ENCODE measurements at regions not wholly inside any gene's neighbourhood (a gene's known extent, or its start where the extent isn't known, plus 50 kb on each side); places are given as distances from the start of the nearest gene placed in this dataset.

DNA sequence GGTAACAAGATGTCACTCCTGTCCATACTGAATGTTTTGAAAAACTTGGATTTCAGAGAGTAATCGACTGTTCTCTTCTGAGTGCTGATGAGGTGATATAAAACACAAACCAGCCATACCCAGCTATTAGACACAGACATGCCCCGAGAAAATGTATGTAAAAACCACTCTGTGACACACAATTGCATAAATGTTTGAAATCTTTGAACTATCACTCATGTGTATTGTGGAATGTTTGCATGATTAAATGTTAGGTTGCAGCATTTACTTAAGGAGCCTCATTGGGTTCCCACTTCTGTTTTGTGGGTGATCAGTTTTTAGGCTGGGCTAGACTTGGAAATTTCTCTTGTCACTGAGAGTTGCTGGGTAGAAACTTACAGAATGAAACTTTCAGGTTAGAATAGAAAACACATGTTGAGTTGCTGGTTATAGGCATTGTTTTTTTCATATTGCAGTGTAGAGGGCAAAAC, 270.4 kb upstream of the B3GALT2 start:
- Histone ChIP-seq H3K4me1 (ENCODE audit: control insufficient read depth in 2 of 3, insufficient read depth in 2 of 3, low read depth in 1 of 3, low read length in 3 of 3) (no peaks in the 10 kb centered on the region), H3K9ac (ENCODE audit: low read length in 3 of 3) (no peak overlapping the region), H3K27me3 (ENCODE audit: control insufficient read depth, insufficient read depth, low read length) (no peaks in the 10 kb centered on the region), H3K27ac (ENCODE audit: low read depth in 2 of 2, low read length in 2 of 2) (no peak overlapping the region), H3K4me3 (ENCODE audit: low read length in 3 of 3) (no peak overlapping the region), H3K9me3 (ENCODE audit: control insufficient read depth in 2 of 3, insufficient read depth in 1 of 3, low read length in 3 of 3) (no peaks in the 10 kb centered on the region), H3K36me3 (ENCODE audit: control insufficient read depth in 2 of 3, insufficient read depth in 3 of 3, low read length in 3 of 3) (no peaks in the 10 kb centered on the region)
- intact Hi-C loops (cut with DNase I) = no loop called here
- FAIRE-seq = no peak
- DNase-seq = no peak
- TF ChIP-seq, protein P1, sequence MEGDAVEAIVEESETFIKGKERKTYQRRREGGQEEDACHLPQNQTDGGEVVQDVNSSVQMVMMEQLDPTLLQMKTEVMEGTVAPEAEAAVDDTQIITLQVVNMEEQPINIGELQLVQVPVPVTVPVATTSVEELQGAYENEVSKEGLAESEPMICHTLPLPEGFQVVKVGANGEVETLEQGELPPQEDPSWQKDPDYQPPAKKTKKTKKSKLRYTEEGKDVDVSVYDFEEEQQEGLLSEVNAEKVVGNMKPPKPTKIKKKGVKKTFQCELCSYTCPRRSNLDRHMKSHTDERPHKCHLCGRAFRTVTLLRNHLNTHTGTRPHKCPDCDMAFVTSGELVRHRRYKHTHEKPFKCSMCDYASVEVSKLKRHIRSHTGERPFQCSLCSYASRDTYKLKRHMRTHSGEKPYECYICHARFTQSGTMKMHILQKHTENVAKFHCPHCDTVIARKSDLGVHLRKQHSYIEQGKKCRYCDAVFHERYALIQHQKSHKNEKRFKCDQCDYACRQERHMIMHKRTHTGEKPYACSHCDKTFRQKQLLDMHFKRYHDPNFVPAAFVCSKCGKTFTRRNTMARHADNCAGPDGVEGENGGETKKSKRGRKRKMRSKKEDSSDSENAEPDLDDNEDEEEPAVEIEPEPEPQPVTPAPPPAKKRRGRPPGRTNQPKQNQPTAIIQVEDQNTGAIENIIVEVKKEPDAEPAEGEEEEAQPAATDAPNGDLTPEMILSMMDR (IDR thresholded peaks at IDR 0.05; ENCODE audit: borderline replicate concordance, extremely low read depth, insufficient read depth) = no peak

DNA sequence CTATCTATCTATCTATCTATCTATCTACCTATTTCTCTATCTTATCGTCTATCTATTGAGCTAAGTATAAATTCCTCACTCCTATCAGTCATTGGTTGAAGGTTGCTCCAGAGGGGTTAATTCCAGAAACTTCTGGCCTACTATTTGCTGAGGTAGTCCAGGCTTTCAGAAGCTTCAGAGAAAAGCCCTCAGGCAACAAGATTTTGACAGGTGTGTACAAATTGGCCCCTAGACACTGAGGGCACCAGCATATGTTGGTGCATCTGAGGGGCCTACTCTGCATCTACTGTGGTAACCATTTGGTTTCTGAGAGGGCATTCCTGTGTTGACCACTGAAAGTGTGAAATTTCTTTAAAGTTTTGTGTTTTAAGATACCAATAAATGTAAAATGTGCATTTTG, 265.2 kb upstream of the B3GALT2 start:
- H3K27ac ChIP-seq (ENCODE audit: low read depth in 2 of 2, low read length in 2 of 2) = no peak overlapping the region
- FAIRE-seq (no peak), DNase-seq (no peak)
- H3K36me3 ChIP-seq (ENCODE audit: control insufficient read depth in 2 of 3, insufficient read depth in 3 of 3, low read length in 3 of 3) = no peaks in the 10 kb centered on the region
- no peaks in the 10 kb centered on the region for H3K4me1 ChIP-seq (ENCODE audit: control insufficient read depth in 2 of 3, insufficient read depth in 2 of 3, low read depth in 1 of 3, low read length in 3 of 3)
- H3K9me3 ChIP-seq (ENCODE audit: control insufficient read depth in 2 of 3, insufficient read depth in 1 of 3, low read length in 3 of 3) = no peaks in the 10 kb centered on the region
- H3K27me3 ChIP-seq (ENCODE audit: control insufficient read depth, insufficient read depth, low read length) = no peaks in the 10 kb centered on the region
- no peak overlapping the region for H3K4me3 ChIP-seq (ENCODE audit: low read length in 3 of 3)
- TF ChIP-seq, protein P1 (IDR thresholded peaks at IDR 0.05; ENCODE audit: borderline replicate concordance, extremely low read depth, insufficient read depth) = no peak
- intact Hi-C loops (cut with DNase I) = no loop called here
- no peak overlapping the region for H3K9ac ChIP-seq (ENCODE audit: low read length in 3 of 3)

DNA sequence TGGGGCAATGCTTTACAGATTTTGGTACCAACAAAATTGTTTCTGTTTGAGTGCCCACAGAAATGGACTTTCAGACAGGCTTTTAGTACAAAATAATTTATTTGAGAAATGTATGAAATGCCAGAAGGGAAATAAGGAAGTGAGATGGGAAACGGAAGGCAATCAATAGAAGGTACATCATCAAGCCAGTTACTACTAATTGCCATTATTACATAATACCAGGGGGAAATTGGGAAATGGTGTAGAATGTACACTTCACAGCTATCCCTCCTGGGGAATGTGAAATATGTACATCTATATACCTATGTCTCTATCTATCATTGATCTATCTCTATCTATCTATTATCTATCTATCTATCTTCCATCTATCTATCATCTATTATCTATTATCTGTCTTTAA, 264.6 kb upstream of the B3GALT2 start:
- FAIRE-seq (no peak), DNase-seq (no peak)
- no peak overlapping the region for H3K4me3 ChIP-seq (ENCODE audit: low read length in 3 of 3)
- H3K9me3 ChIP-seq (ENCODE audit: control insufficient read depth in 2 of 3, insufficient read depth in 1 of 3, low read length in 3 of 3) = no peaks in the 10 kb centered on the region
- intact Hi-C loops (cut with DNase I) = no loop called here
- TF ChIP-seq, protein P1 (IDR thresholded peaks at IDR 0.05; ENCODE audit: borderline replicate concordance, extremely low read depth, insufficient read depth) = no peak
- H3K9ac ChIP-seq (ENCODE audit: low read length in 3 of 3) = no peak overlapping the region
- no peaks in the 10 kb centered on the region for H3K36me3 ChIP-seq (ENCODE audit: control insufficient read depth in 2 of 3, insufficient read depth in 3 of 3, low read length in 3 of 3)
- no peak overlapping the region for H3K27ac ChIP-seq (ENCODE audit: low read depth in 2 of 2, low read length in 2 of 2)
- no peaks in the 10 kb centered on the region for H3K4me1 ChIP-seq (ENCODE audit: control insufficient read depth in 2 of 3, insufficient read depth in 2 of 3, low read depth in 1 of 3, low read length in 3 of 3)
- H3K27me3 ChIP-seq (ENCODE audit: control insufficient read depth, insufficient read depth, low read length) = no peaks in the 10 kb centered on the region

All from kidney (tissue), 13 donors.